ENCODE measurements at regions not wholly inside any gene's neighbourhood (a gene's known extent, or its start where the extent isn't known, plus 50 kb on each side); places are given as distances from the start of the nearest gene placed in this dataset.

DNA sequence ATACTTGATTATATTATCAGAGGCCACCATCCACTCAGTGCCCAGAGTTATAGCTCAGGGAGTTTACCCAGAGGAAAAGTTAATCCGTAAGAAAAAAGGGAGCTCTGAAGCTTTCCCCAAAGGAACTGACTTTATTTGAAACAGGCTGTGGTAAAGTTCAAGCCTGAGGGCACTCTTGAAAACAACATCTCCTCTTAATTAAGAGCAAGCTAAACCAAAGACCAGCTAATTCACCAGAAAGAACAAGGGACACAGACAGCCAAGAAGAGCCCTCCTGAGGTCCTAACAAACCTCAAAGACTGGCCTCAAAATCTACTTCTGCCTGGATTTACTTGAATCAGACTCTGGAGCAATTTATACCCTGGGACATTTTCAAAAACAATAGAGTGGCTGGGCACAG lies 159.6 kb upstream of the CHST15 start:
- ChIA-PET POLR2A (ENCODE audit: unreplicated experiment) (no interaction called here), CTCF (interaction anchor here (1.1 kb wide), 1 partner anchor 136 kb away, joined by 4 read pairs; no protein-coding TSS in a partner anchor)
- Histone ChIP-seq H4K8ac (ENCODE audit: low read depth in 2 of 2, low read length in 2 of 2) (no peak overlapping the region), H2AK9ac (replicated peaks; ENCODE audit: low read depth, low read length, poor library complexity) (no peak overlapping the region), H2BK15ac (ENCODE audit: low read depth, low read length) (no peak overlapping the region), H4K5ac (ENCODE audit: low read depth, low read length) (no peak overlapping the region), H3K79me1 (ENCODE audit: low read depth in 1 of 2, low read length in 2 of 2) (no peaks in the 10 kb centered on the region), H2BK20ac (ENCODE audit: low read depth, low read length) (no peak overlapping the region), H4K20me1 (ENCODE audit: insufficient read depth, low read length) (no peaks in the 10 kb centered on the region), H3K18ac (ENCODE audit: low read depth, low read length) (no peak overlapping the region), H3K9me1 (ENCODE audit: insufficient read depth, low read length) (no peaks in the 10 kb centered on the region), H3K4me3 (ENCODE audit: insufficient read depth, low read depth, low read length) (no peak overlapping the region), H3K9me3 (ENCODE audit: control insufficient read depth, insufficient read depth, low read length) (peaks cover 17% of the 10 kb centered on the region), H2BK120ac (ENCODE audit: low read depth, low read length) (no peak overlapping the region), H3K27ac (ENCODE audit: insufficient read depth, low read length) (no peak overlapping the region), H2BK5ac (ENCODE audit: low read depth, low read length, poor library complexity, severe bottlenecking) (no peak overlapping the region), H3K9ac (ENCODE audit: low read depth, low read length) (no peak overlapping the region), H3K27me3 (ENCODE audit: control insufficient read depth, insufficient read depth, low read length) (no peaks in the 10 kb centered on the region), H3K23ac (ENCODE audit: low read depth, low read length) (no peak overlapping the region), H2AK5ac (ENCODE audit: low read depth, low read length) (no peak overlapping the region), H3K4me1 (ENCODE audit: control insufficient read depth, insufficient read depth, low read length) (no peaks in the 10 kb centered on the region), H4K91ac (ENCODE audit: insufficient read depth, low read depth, low read length) (no peak overlapping the region), H3K4ac (ENCODE audit: low read depth, low read length) (no peak overlapping the region), H3K14ac (replicated peaks; ENCODE audit: low read depth, low read length) (no peak overlapping the region), H3K36me3 (ENCODE audit: control insufficient read depth, insufficient read depth, low read length) (no peaks in the 10 kb centered on the region), H2AFZ (replicated peaks; ENCODE audit: low read length, poor library complexity) (no peak overlapping the region), H3K56ac (ENCODE audit: extremely low read depth, insufficient read depth, low read length) (no peak overlapping the region), H3K4me2 (ENCODE audit: low read depth, low read length) (no peak overlapping the region)
- TF ChIP-seq RCOR1 (IDR thresholded peaks at IDR 0.05; ENCODE audit: insufficient replicate concordance, low read length) (no peak), POLR2A (IDR thresholded peaks at IDR 0.05; ENCODE audit: low read depth, low read length) (no peak), RFX5 (IDR thresholded peaks at IDR 0.05; ENCODE audit: low read depth, low read length) (no peak), MXI1 (IDR thresholded peaks at IDR 0.05; ENCODE audit: borderline replicate concordance, low read depth, low read length) (no peak), SMC3 (IDR thresholded peaks at IDR 0.05; ENCODE audit: low read depth, low read length) (no peak), MAZ (IDR thresholded peaks at IDR 0.05; ENCODE audit: borderline replicate concordance, low read depth, low read length) (no peak), FOS (IDR thresholded peaks at IDR 0.05; ENCODE audit: low read depth, low read length) (no peak), BHLHE40 (IDR thresholded peaks at IDR 0.05; ENCODE audit: low read depth, low read length) (no peak), CTCF (conservative IDR thresholded peaks at IDR 0.05; ENCODE audit: low read depth, low read length) (no peak), CHD1 (IDR thresholded peaks at IDR 0.05; ENCODE audit: low read depth, low read length) (no peak), NFE2L2 (IDR thresholded peaks at IDR 0.05; ENCODE audit: low read depth, low read length) (no peak)
- TF ChIP-seq, protein P1, sequence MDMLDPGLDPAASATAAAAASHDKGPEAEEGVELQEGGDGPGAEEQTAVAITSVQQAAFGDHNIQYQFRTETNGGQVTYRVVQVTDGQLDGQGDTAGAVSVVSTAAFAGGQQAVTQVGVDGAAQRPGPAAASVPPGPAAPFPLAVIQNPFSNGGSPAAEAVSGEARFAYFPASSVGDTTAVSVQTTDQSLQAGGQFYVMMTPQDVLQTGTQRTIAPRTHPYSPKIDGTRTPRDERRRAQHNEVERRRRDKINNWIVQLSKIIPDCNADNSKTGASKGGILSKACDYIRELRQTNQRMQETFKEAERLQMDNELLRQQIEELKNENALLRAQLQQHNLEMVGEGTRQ (IDR thresholded peaks at IDR 0.05; ENCODE audit: low read depth, low read length), result no peak
- intact Hi-C loops (cut with micrococcal nuclease), result no loop called here
- dilution Hi-C loops (cut with HindIII; ENCODE audit: low sequenced_read_pairs, unreplicated experiment), result no loop called here
- in situ Hi-C loops (cut with MboI; ENCODE audit: low sequenced_read_pairs), result no loop called here
- BruUV-seq (replicated peaks), result no TSS peak
- ATAC-seq (ENCODE audit: low read depth) (no peak), DNase-seq (no peak)
- no CpG with 5 or more reads among the region's 1 CpG for WGBS, 2 experiments (ENCODE audit: extremely low coverage in 2 of 2, insufficient read length in 1 of 2)
